ENCODE measurements at regions not wholly inside any gene's neighbourhood (a gene's known extent, or its start where the extent isn't known, plus 50 kb on each side); places are given as distances from the start of the nearest gene placed in this dataset.

DNA sequence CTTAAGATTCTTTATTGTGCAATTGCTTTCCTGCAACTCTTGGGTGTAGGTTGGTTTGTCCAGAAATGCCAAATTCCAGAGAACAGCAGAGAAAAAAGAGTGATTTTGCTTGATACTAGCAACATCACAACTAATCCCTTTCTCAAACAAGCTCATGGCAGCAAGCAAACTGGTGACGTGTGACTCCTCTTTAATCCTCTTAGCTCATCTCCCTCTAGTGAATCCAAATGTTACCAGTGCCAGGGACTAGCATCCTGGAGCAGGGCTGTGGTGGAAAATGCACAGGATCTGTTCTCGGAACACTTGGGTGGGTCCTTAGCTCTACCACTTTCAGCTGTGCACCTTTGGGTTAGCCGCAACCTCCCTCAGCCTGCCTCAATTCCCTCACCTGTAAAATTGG lies 204.0 kb upstream of the CCL2 start:
- 81% methylated on average over 3 of the region's 3 CpGs for WGBS
- no peak overlapping the region for H3K4me3 ChIP-seq (ENCODE audit: low read length)
- H3K27ac ChIP-seq (ENCODE audit: low read depth, low read length) = no peak overlapping the region
- 0 out of 2 replicates have a peak, but pooled peaks cover under 1% of the 10 kb centered on the region for H3K9me3 ChIP-seq (ENCODE audit: insufficient read depth, low read depth, low read length)
- H3K4me1 ChIP-seq (ENCODE audit: insufficient read depth, low read length) = no peaks in the 10 kb centered on the region; the same call in 1 of the 2 replicates
- no peaks in the 10 kb centered on the region for H3K27me3 ChIP-seq (ENCODE audit: insufficient read depth, low read length)
- no peaks in the 10 kb centered on the region for H3K36me3 ChIP-seq (ENCODE audit: insufficient read depth, low read length)
- no peak overlapping the region for H3K9ac ChIP-seq (ENCODE audit: low read depth, low read length)

GRCh38 chr17:34054495-34054894 lies 200.6 kb upstream of the CCL2 start:
- H3K27ac ChIP-seq (ENCODE audit: low read depth, low read length) = no peak overlapping the region
- 94% methylated on average over 1 of the region's 1 CpG for WGBS

GRCh38 chr17:34055606-34056005 lies 199.5 kb upstream of the CCL2 start:
- no peak overlapping the region for H3K9ac ChIP-seq (ENCODE audit: low read depth, low read length)
- H3K4me3 ChIP-seq (ENCODE audit: low read length) = no peak overlapping the region
- no peaks in the 10 kb centered on the region for H3K27me3 ChIP-seq (ENCODE audit: insufficient read depth, low read length)
- H3K27ac ChIP-seq (ENCODE audit: low read depth, low read length) = no peak overlapping the region
- H3K4me1 ChIP-seq (ENCODE audit: insufficient read depth, low read length) = no peaks in the 10 kb centered on the region
- no peaks in the 10 kb centered on the region for H3K9me3 ChIP-seq (ENCODE audit: insufficient read depth, low read depth, low read length)
- WGBS = 82% methylated on average over 2 of the region's 3 CpGs
- H3K36me3 ChIP-seq (ENCODE audit: insufficient read depth, low read length) = no peaks in the 10 kb centered on the region

More at GRCh38 chr17:34054495-34054894, 200.6 kb upstream of the CCL2 start:
- no peaks in the 10 kb centered on the region for H3K27me3 ChIP-seq (ENCODE audit: insufficient read depth, low read length)
- H3K9me3 ChIP-seq (ENCODE audit: insufficient read depth, low read depth, low read length) = no peaks in the 10 kb centered on the region
- H3K36me3 ChIP-seq (ENCODE audit: insufficient read depth, low read length) = no peaks in the 10 kb centered on the region
- H3K9ac ChIP-seq (ENCODE audit: low read depth, low read length) = no peak overlapping the region
- no peak overlapping the region for H3K4me3 ChIP-seq (ENCODE audit: low read length)
- no peaks in the 10 kb centered on the region; the same call in 1 of the 2 replicates for H3K4me1 ChIP-seq (ENCODE audit: insufficient read depth, low read length)

GRCh38 chr17:34059423-34060220 lies 195.5 kb upstream of the CCL2 start:
- H3K27me3 ChIP-seq (ENCODE audit: insufficient read depth, low read length) = no peaks in the 10 kb centered on the region
- no peaks in the 10 kb centered on the region for H3K9me3 ChIP-seq (ENCODE audit: insufficient read depth, low read depth, low read length)
- H3K27ac ChIP-seq (ENCODE audit: low read depth, low read length) = no peak overlapping the region
- WGBS = 93% methylated on average over 10 of the region's 10 CpGs
- no peaks in the 10 kb centered on the region for H3K36me3 ChIP-seq (ENCODE audit: insufficient read depth, low read length)
- no peaks in the 10 kb centered on the region for H3K4me1 ChIP-seq (ENCODE audit: insufficient read depth, low read length)
- H3K4me3 ChIP-seq (ENCODE audit: low read length) = no peak overlapping the region
- no peak overlapping the region for H3K9ac ChIP-seq (ENCODE audit: low read depth, low read length)

- H3K27me3 ChIP-seq (ENCODE audit: insufficient read depth, low read length) = no peaks in the 10 kb centered on the region
- H3K4me1 ChIP-seq (ENCODE audit: insufficient read depth, low read length) = no peaks in the 10 kb centered on the region
- H3K36me3 ChIP-seq (ENCODE audit: insufficient read depth, low read length) = no peaks in the 10 kb centered on the region
- no peak overlapping the region for H3K9ac ChIP-seq (ENCODE audit: low read depth, low read length)
- H3K27ac ChIP-seq (ENCODE audit: low read depth, low read length) = no peak overlapping the region
- H3K9me3 ChIP-seq (ENCODE audit: insufficient read depth, low read depth, low read length) = no peaks in the 10 kb centered on the region
- 91% methylated on average over 3 of the region's 3 CpGs for WGBS
- H3K4me3 ChIP-seq (ENCODE audit: low read length) = no peak overlapping the region
Observed at GRCh38 chr17:34066528-34066927, 188.6 kb upstream of the CCL2 start.

GRCh38 chr17:34067011-34067410 lies 188.1 kb upstream of the CCL2 start:
- no peaks in the 10 kb centered on the region for H3K4me1 ChIP-seq (ENCODE audit: insufficient read depth, low read length)
- H3K27me3 ChIP-seq (ENCODE audit: insufficient read depth, low read length) = no peaks in the 10 kb centered on the region
- H3K9ac ChIP-seq (ENCODE audit: low read depth, low read length) = no peak overlapping the region
- 100% methylated on average over 2 of the region's 2 CpGs for WGBS
- no peak overlapping the region for H3K27ac ChIP-seq (ENCODE audit: low read depth, low read length)
- no peak overlapping the region for H3K4me3 ChIP-seq (ENCODE audit: low read length)
- H3K9me3 ChIP-seq (ENCODE audit: insufficient read depth, low read depth, low read length) = no peaks in the 10 kb centered on the region
- no peaks in the 10 kb centered on the region for H3K36me3 ChIP-seq (ENCODE audit: insufficient read depth, low read length)

DNA sequence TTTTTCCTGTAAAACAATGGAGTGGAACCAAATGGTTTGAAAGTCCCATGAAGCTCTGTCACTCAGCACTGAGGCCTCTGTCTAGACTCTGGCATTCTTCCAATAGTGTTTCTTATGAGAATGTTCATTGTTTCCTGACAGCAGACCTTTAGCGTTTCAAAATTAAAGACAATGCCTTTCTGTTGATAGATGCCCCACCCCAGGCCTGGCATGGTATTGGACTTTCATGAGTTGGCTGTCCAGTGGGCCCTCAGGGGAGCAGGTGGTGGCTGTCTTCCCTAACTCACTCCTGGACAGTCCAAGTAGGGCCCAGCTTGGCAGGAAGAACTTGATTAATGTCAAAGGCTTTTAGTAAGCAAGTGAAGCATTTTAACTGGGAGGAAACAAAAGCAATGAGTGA lies 186.5 kb upstream of the CCL2 start:
- H3K9me3 ChIP-seq (ENCODE audit: insufficient read depth, low read depth, low read length) = no peaks in the 10 kb centered on the region
- no peaks in the 10 kb centered on the region for H3K36me3 ChIP-seq (ENCODE audit: insufficient read depth, low read length)
- H3K4me1 ChIP-seq (ENCODE audit: insufficient read depth, low read length) = no peaks in the 10 kb centered on the region
- H3K9ac ChIP-seq (ENCODE audit: low read depth, low read length) = no peak overlapping the region
- H3K27ac ChIP-seq (ENCODE audit: low read depth, low read length) = no peak overlapping the region
- 94% methylated on average over 1 of the region's 1 CpG for WGBS
- H3K4me3 ChIP-seq (ENCODE audit: low read length) = no peak overlapping the region
- no peaks in the 10 kb centered on the region for H3K27me3 ChIP-seq (ENCODE audit: insufficient read depth, low read length)

DNA sequence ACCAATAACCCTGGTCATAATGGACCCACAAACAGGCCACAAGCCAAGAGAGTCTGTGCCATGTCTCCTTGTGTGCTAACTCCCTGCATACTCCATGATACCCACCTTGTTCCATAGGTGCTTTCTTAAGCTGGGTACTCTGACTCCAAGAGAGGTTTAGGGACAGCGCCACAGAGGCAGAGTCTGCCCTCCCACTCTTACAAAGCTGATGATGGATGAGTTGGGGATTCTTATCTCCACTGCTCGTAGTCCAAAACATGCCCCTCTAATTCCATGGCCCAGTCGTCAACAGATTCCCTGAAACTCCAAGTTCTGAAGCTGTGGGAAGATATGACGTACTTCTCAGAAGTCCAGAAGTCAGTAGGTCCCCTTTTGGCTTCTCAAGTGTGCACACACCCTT lies 184.4 kb upstream of the CCL2 start:
- no peak overlapping the region for H3K27ac ChIP-seq (ENCODE audit: low read depth, low read length)
- no peak overlapping the region for H3K4me3 ChIP-seq (ENCODE audit: low read length)
- H3K27me3 ChIP-seq (ENCODE audit: insufficient read depth, low read length) = no peaks in the 10 kb centered on the region
- no peaks in the 10 kb centered on the region for H3K36me3 ChIP-seq (ENCODE audit: insufficient read depth, low read length)
- 95% methylated on average over 3 of the region's 4 CpGs for WGBS
- H3K4me1 ChIP-seq (ENCODE audit: insufficient read depth, low read length) = no peaks in the 10 kb centered on the region
- no peaks in the 10 kb centered on the region for H3K9me3 ChIP-seq (ENCODE audit: insufficient read depth, low read depth, low read length)
- no peak overlapping the region for H3K9ac ChIP-seq (ENCODE audit: low read depth, low read length)

DNA sequence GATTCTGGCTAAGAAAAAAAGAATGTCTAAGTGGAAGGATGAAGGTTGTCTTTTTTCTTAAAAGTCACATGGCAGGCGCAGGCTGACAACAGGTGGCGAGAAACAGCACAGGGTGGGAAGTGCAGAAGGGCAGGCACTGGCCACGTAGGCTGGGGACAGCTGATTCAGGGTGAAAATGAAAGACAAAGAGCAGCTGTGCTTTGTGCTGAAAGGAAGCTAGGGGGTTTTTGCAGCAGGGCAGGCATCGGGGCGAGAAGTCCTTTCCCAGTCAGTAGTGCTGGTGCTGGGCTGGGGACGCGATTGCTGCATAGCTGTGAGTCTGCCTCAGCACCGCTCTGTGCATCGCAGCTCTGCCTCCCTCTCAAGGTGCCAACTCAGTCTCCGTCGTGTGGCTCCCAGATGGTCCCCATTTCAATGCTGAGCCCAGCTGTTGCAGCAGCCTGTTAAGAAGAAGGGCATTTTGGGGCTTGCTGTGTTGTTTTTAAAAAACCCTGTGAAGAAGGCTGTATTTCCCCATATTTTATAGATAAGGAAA lies 183.1 kb upstream of the CCL2 start:
- peaks cover under 1% of the 10 kb centered on the region; the same call in 1 of the 2 replicates for H3K4me1 ChIP-seq (ENCODE audit: insufficient read depth, low read length)
- H3K27me3 ChIP-seq (ENCODE audit: insufficient read depth, low read length) = no peaks in the 10 kb centered on the region
- H3K9me3 ChIP-seq (ENCODE audit: insufficient read depth, low read depth, low read length) = no peaks in the 10 kb centered on the region
- no peak overlapping the region for H3K27ac ChIP-seq (ENCODE audit: low read depth, low read length)
- 85% methylated on average over 11 of the region's 11 CpGs for WGBS
- no peaks in the 10 kb centered on the region for H3K36me3 ChIP-seq (ENCODE audit: insufficient read depth, low read length)
- no peak overlapping the region for H3K9ac ChIP-seq (ENCODE audit: low read depth, low read length)
- H3K4me3 ChIP-seq (ENCODE audit: low read length) = no peak overlapping the region

DNA sequence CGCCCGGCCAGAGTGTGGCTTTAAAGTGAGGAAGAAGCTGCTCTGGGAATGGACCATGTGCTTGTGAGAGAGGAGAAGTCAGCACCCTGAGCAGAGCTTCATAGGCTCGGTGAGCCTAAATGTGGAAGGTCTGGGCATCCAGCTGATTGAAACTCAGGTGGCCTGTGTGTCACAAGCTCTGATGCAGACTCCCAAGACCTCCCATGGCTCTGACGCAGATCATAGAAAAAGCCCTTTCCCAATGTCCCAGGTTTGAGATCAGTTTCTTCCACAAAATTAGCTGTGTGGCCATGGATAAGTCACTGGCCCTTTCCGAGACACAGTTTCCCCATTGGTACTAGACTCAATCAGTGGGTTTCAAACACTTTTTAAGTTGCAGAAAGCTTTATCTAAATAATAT lies 180.0 kb upstream of the CCL2 start:
- no peaks in the 10 kb centered on the region for H3K9me3 ChIP-seq (ENCODE audit: insufficient read depth, low read depth, low read length)
- no peak overlapping the region for H3K27ac ChIP-seq (ENCODE audit: low read depth, low read length)
- no peaks in the 10 kb centered on the region for H3K36me3 ChIP-seq (ENCODE audit: insufficient read depth, low read length)
- H3K4me3 ChIP-seq (ENCODE audit: low read length) = no peak overlapping the region
- no peak overlapping the region for H3K9ac ChIP-seq (ENCODE audit: low read depth, low read length)
- no peaks in the 10 kb centered on the region for H3K27me3 ChIP-seq (ENCODE audit: insufficient read depth, low read length)
- WGBS = 91% methylated on average over 5 of the region's 5 CpGs
- peaks cover 15% of the 10 kb centered on the region; the same call in 1 of the 2 replicates for H3K4me1 ChIP-seq (ENCODE audit: insufficient read depth, low read length)

- Histone ChIP-seq H3K4me1 (ENCODE audit: insufficient read depth, low read length) (peaks cover 15% of the 10 kb centered on the region; the same call in 1 of the 2 replicates), H3K9me3 (ENCODE audit: insufficient read depth, low read depth, low read length) (no peaks in the 10 kb centered on the region), H3K9ac (ENCODE audit: low read depth, low read length) (no peak overlapping the region), H3K27ac (ENCODE audit: low read depth, low read length) (no peak overlapping the region), H3K4me3 (ENCODE audit: low read length) (no peak overlapping the region), H3K27me3 (ENCODE audit: insufficient read depth, low read length) (no peaks in the 10 kb centered on the region), H3K36me3 (ENCODE audit: insufficient read depth, low read length) (no peaks in the 10 kb centered on the region)
- 83% methylated on average over 16 of the region's 16 CpGs for WGBS
Observed at GRCh38 chr17:34076743-34077631, 178.1 kb upstream of the CCL2 start.
